Lower leg skin (tissue), 4 donors: ENCODE measurements at regions not wholly inside any gene's neighbourhood (a gene's known extent, or its start where the extent isn't known, plus 50 kb on each side); places are given as distances from the start of the nearest gene placed in this dataset.

Experiments used
- DNase-seq, 2 donors: peaks; one replicate each; pipeline ENCODE4 v3.0.0-alpha.2; 2019; ENCODE audit warnings: low spot score in 2 of 2
- H3K4me3 ChIP-seq: fragments of 200-600 bp; sonication (generic); 2 replicates; pipeline ENCODE4 v1.5.1; 2017; ENCODE audit warnings: mild to moderate bottlenecking, low read depth; ENCODE audit not compliant: poor library complexity, severe bottlenecking
- CTCF ChIP-seq, 3 donors: fragments of 450-650 bp; IDR thresholded peaks; one replicate each; pipeline ENCODE4 v1.5.1; 2016; ENCODE audit warnings: antibody characterized with exemption in 3 of 3, mild to moderate bottlenecking in 3 of 3, moderate library complexity in 2 of 3
- POLR2A ChIP-seq, 2 donors: fragments of 450-650 bp; IDR thresholded peaks; one replicate each; pipeline ENCODE4 v1.6.1; 2016 to 2017; ENCODE audit warnings: antibody characterized with exemption in 2 of 2, mild to moderate bottlenecking in 1 of 2, moderate library complexity in 1 of 2
- WGBS, 2 donors: methylation state at CpG; one replicate each; pipeline ENCODE4 v1.1.5; 2018; 5-methylcytosine and 5-hydroxymethylcytosine counted together
- intact Hi-C: fragments of 100-400 bp; cut with DNase I; formaldehyde crosslinking; loops from one replicate; pipeline ENCODE4 v1.15.0; 2023; ENCODE audit warnings: low total_unique reads

GRCh38 chr12:19642345-19642744 is 203.1 kb downstream of the AEBP2 start:
- intact Hi-C loops, result no loop called here
- no peak for DNase-seq
- H3K4me3 ChIP-seq, result no peak overlapping the region
- 94% methylated on average over 4 of the region's 4 CpGs for WGBS, 2 donors
- no peak for TF ChIP-seq POLR2A (IDR thresholded peaks at IDR 0.05)
- no peak for TF ChIP-seq CTCF (IDR thresholded peaks at IDR 0.05)

- no peak for TF ChIP-seq POLR2A (IDR thresholded peaks at IDR 0.05)
- no peak for TF ChIP-seq CTCF (IDR thresholded peaks at IDR 0.05)
- DNase-seq, result no peak
- 22 to 27% methylated on average over 5 of the region's 5 CpGs for WGBS, 2 donors
- no peak overlapping the region for H3K4me3 ChIP-seq
- intact Hi-C loops, result no loop called here
Observed at GRCh38 chr12:19643635-19644034, 204.3 kb downstream of the AEBP2 start.

GRCh38 chr12:19644571-19644970 is 205.3 kb downstream of the AEBP2 start:
- TF ChIP-seq POLR2A (IDR thresholded peaks at IDR 0.05), result no peak
- no peak for TF ChIP-seq CTCF (IDR thresholded peaks at IDR 0.05)
- WGBS, 2 donors, result 90 to 93% methylated on average over 3 of the region's 3 CpGs
- H3K4me3 ChIP-seq, result no peak overlapping the region
- no peak for DNase-seq
- intact Hi-C loops, result no loop called here

- TF ChIP-seq CTCF (IDR thresholded peaks at IDR 0.05) (no peak), POLR2A (IDR thresholded peaks at IDR 0.05) (no peak)
- H3K4me3 ChIP-seq, result no peak overlapping the region
- DNase-seq, result no peak
- intact Hi-C loops, result no loop called here
Observed at GRCh38 chr12:19645823-19646222, 206.5 kb downstream of the AEBP2 start.

GRCh38 chr12:19646599-19646998 is 207.3 kb downstream of the AEBP2 start:
- H3K4me3 ChIP-seq, result no peak overlapping the region
- WGBS, 2 donors, result 75 to 93% methylated on average over 1 of the region's 1 CpG
- intact Hi-C loops, result no loop called here
- no peak for DNase-seq
- TF ChIP-seq POLR2A (IDR thresholded peaks at IDR 0.05) (no peak), CTCF (IDR thresholded peaks at IDR 0.05) (no peak)

GRCh38 chr12:19647806-19648556 is 208.7 kb downstream of the AEBP2 start:
- TF ChIP-seq CTCF (IDR thresholded peaks at IDR 0.05) (no peak), POLR2A (IDR thresholded peaks at IDR 0.05) (no peak)
- DNase-seq, result no peak
- 21 to 28% methylated on average over 8 of the region's 8 CpGs for WGBS, 2 donors
- no peak overlapping the region for H3K4me3 ChIP-seq
- intact Hi-C loops, result no loop called here
